Erythroblast (primary cell): ENCODE measurements at regions not wholly inside any gene's neighbourhood (a gene's known extent, or its start where the extent isn't known, plus 50 kb on each side); places are given as distances from the start of the nearest gene placed in this dataset.

Experiments
- DNase-seq, 2 experiments: peaks; one replicate each; lab custom pipeline; 2025; lab: John Stamatoyannopoulos, UW
- GATA1 ChIP-seq: IDR thresholded peaks from 2 replicates; pipeline ENCODE4 v1.6.1; 2011; ENCODE audit warnings: low read depth, mild to moderate bottlenecking, control low read depth, low read length, moderate library complexity
- POLR2A ChIP-seq: IDR thresholded peaks from 2 replicates; pipeline ENCODE4 v1.6.1; 2011; ENCODE audit warnings: mild to moderate bottlenecking, low read length

DNA sequence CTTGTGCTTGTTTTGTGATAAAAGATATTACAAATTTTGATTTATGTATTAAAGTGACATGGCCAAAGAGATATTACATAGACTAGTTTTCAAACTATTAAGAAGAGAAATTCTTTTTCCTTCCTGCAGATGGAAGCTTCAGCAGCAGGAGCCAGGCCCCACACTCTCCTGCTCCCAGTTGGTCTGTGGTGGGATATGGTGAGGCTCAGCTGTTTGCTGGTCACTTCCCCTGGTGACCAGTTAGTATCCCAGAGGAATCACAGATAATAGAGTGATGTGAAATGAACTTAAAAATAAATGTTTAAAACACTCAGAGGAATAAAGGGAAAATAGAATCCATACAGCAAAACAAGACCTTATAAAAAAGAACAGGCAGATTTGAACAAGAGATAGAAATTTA is 154.7 kb downstream of the KTN1 start:
- TF ChIP-seq GATA1: no peak
- no peak for TF ChIP-seq POLR2A
- DNase-seq: no peak

DNA sequence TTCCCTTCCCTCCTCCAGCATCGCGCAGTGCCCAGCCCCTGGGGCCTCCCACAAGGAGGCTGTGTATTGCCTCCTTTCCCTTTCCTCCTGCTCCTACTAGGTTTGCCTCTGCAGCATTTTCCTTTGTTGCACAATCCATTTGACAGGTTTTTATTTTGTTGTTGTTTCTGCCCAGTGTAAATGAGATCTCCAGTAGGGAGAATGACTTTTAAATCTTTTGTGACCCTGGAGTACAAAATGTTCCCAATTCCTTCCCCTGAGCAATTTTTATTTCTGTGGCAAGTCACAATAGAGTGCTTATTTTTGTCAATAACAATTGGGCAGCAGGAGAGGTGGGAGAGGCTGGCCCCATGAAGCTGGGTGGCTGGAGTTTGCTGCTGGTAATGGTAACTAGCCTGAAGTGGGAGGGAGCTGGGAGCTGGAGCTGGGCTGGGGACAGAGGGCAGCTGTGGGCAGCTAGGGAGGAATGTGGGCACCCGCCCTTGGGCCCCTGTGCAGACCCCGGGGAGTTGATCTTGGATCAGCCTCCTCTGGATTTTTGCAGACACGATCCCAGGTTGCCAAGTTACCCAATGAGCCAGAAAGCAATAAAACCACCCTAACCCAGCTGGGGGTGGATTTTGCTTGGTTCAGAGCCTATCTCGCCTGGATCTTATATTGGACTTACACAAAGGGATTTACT is 160.1 kb downstream of the KTN1 start:
- no peak for DNase-seq
- no peak for TF ChIP-seq GATA1
- TF ChIP-seq POLR2A: no peak

DNA sequence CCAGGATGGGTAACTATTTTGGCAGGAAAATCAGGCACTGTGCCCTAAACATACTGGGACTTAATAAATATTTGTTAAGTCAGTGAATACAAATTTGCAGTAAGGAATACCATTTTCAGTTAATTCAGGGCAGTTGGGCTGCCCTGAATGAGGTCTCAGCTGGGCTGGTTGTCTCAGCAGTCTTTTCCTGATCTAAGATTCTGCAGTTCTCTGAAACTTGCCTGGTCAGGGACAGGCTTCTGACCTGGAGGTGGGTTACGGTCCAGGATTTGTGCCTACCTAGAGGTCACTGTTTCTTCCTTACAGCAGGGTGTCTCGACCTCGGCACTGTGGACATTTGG is 160.6 kb downstream of the KTN1 start:
- DNase-seq: no peak
- TF ChIP-seq POLR2A: no peak
- TF ChIP-seq GATA1: no peak

DNA sequence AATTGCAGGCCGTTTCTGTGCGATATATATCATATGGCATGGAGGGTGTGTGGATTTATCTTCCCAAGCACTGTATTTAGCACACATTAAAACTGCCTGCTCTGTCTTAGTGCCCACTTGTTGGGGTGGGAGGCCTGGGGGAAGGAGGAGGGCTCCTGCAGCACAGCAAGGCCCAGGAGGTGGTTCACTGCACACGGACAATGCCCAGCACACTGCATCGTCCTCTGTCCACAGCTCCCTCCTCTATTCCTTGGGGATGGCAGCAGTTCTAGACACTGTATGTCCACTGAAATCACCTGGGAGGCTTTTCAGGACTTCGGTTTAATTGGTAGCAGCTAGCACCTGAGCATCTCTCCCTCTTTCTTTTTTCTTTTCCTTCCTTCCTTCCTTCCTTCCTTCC is 161.2 kb downstream of the KTN1 start:
- DNase-seq: no peak
- no peak for TF ChIP-seq POLR2A
- no peak for TF ChIP-seq GATA1

DNA sequence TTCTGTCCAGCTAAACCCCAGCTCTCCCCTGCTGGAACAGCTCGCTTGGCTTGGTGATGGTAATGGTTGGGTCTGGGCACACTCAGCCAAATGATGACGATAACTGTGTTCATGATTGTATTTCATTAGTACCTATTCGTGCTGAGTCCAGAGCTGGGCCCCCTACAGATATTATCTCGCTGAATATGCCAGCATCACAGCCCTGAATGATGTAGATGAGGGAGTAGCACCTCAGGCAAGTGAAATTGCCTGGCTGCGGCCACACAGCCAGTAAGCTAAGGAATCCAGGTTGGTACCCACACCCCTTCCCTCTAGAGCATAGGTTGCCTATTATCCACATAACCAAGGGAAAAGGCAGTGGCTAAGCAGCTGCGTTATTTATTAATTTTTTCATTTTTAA is 163.5 kb downstream of the KTN1 start:
- TF ChIP-seq POLR2A (no peak), GATA1 (no peak)
- no peak for DNase-seq

DNA sequence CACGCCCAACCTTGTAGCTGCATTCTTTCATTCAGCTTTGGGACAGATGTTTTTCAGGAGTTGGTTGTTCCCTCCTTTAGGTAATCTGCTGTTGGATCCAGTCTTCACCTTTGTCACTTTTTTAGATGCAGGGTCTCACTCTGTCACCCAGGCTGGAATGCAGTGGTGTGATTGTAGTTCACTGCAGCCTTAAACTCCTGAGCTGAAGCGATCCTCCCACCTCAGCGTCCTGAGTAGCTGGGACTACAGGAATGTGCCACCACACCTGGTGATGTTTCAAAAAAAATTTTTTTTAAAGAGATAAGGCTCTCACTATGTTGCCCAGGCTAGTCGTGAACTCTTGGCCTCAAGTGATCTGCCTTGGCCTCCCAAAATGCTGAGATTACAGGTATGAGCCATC is 164.3 kb downstream of the KTN1 start:
- no peak for DNase-seq
- no peak for TF ChIP-seq POLR2A
- TF ChIP-seq GATA1: no peak

DNA sequence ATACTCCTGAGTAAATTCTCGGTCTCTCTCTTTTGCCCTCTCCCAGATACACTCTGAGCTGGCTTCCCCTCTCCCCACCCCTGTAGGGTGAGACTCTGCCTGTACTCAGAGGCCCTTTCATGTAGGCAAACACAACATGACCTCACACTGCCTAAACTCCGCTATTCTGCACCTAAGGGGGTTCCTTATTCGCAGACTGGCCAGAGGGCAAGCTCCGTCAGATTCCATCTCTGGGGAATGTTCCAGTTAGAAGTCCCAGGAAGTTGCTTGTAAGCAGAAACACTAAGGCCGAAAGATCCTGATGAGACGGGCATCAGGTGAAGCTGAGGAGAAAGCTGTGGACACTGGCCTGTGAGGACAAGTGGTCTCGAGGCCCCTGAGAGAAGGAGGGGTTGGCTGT is 165.9 kb downstream of the KTN1 start:
- DNase-seq: no peak
- TF ChIP-seq POLR2A: no peak
- TF ChIP-seq GATA1: no peak

DNA sequence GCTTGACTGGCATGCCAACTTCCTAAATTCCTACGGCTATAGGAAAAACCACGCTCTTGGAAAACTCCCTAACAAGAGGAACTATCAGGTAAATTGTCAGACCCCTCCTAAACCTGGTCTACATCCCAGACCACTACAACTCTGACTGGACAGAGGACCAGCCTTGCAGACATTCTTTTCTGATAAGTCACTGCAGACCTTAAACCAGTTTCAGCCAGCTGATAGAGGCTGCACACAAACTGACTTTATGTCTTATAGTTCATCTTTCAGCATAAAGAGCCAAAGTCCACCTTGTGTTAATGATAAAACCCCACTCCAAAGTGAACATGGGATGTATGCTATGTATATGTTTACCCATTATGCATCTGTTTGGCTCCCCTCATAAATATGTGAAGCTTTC is 166.6 kb downstream of the KTN1 start:
- TF ChIP-seq GATA1: no peak
- TF ChIP-seq POLR2A: no peak
- no peak for DNase-seq

DNA sequence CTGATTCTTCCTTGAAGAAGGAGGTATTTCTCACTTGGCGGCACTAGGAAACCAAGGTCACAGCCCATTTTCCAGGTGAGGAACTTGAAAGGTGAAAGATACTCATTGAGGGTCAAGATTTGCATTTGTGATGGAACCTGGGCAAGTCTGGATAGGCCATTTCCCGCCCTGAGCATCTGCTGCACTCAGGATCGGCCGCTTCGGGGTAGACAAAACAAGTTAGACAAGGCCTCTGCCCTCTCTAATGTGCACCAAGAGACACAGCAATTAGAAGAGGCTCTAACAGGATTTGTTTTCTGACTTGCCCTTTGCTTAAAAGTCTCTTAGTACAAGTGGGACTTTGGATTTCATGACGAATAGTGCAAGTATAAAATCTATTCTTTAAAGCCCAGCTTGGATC is 167.2 kb downstream of the KTN1 start:
- TF ChIP-seq GATA1 (no peak), POLR2A (no peak)
- no peak for DNase-seq

DNA sequence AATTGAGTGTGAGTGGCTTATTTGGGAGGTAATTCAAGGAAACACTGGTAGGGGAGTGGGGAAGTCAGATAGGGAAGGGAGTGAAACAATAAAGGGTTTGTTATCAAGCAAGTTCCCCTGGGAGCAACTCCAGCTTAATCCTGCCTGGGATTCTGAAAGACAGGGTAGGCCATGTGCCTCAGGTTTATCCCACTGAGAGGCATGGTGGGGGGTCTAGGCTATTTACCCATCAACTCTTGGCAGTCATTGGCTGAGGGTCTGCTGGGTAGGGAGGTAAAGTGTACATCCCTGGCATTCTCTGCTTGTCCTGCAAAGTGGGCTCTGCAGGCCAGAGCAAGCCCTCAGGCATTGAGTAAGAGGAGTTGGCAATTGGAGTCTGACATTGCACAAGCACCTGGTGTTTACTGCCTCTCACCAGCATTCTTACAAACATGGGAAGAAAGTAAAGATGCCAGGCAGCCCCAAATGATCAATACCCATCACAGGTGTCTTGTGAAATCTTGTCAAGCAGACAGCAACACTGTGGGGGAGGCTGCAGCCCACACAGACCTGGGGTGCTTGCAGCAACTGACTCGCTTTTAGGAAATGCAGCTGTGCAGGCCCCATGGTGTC is 169.3 kb downstream of the KTN1 start:
- DNase-seq: no peak
- TF ChIP-seq GATA1 (no peak), POLR2A (no peak)

DNA sequence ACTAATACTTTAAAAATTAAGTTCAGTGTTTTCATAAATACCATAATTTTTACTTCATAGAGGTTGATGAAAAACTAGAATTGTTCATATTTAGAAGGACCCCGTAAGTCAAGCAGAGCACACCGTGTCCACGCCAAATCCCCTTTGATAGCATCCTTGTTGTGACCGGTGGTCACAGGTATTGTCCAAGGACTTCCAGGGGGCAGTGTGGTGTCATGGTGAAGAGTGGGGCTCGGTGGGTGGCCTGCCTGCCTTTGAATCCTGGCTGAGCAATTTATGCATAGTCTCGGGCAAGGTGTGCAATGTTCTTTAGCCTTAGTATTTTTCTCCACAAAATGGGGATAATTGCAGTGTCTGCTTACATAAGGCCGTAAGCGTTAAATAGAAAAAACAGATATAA is 169.9 kb downstream of the KTN1 start:
- no peak for TF ChIP-seq GATA1
- TF ChIP-seq POLR2A: no peak
- no peak for DNase-seq

DNA sequence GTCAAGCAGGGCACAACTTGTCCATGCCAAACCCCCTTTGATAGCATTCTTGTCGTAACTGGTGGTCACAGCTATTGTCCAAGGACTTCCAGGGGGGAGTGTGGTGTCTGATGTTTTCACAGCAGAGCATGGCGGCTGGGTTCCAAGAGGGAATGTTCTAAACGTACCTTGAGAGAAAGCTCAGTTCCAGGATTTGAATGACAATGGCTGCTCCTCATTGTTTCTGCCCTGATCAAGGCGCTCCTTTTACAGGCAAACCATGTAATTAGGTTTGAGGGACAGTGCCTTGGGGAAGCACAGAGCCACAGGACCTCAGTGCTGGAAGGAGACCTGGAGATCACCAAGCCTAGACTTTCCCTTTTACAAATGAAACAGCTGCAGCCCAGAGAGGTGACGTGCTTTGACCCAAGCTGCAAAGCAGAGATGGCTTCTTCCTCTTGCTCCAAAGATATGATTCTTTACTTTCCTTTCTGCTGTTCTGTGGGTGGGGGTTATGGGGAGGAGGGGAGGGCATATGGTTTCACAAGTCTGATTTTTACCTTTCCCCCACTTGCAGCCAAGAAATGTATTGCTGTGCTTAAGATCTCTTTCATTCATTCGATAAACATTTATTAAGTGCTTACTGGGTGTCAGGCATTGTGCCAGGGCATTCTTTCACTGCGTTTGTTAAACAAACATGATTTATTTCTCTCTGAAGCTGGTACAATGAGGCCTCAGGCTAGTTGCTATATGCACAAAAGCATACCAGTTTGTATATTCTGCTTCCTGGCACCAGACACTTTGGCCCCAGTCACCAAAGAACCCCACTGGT is 172.8 kb downstream of the KTN1 start:
- no peak for DNase-seq

DNA sequence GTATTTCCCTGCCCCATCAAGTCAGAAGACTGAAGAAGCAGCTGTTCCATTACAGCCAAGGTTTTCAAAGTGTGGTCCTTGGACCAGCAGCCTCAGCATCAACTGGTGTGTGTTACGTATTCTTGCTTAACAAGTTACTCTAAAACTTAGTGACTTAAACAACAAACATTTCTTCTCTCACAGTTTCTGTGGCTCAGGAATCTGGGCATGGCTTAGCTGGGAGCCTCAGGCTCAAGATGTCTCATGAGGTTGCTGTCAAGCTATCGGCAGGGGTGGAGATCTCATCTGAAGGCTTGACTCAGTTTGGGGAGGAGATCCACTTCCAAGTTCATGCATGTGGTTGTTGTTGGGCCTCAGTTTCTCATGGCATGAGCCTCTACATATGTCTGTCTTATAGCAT is 174.5 kb downstream of the KTN1 start:
- DNase-seq: no peak
- no peak for TF ChIP-seq POLR2A
- no peak for TF ChIP-seq GATA1

More for the DNA sequence above, 172.8 kb downstream of the KTN1 start:
- TF ChIP-seq GATA1 (no peak), POLR2A (no peak)

DNA sequence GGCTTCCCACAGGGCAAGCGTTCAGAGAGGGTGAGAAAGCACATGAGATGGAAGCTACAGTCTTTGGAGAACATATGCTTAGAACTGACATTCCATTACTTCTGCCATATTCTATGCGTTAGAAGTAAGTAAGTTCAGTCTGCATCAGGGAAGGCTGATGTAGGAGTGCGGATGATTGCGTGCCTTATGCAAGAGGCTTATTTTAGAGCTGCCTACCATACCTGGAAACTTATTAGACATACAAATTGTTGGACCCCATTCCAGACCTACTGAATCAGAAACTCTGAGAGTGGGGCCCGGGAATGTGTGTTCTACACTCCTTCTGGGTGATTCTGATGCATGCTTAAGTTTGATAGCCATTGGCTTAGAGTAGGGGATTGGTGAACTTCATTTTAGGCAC is 174.9 kb downstream of the KTN1 start:
- DNase-seq: no peak
- TF ChIP-seq GATA1 (no peak), POLR2A (no peak)

DNA sequence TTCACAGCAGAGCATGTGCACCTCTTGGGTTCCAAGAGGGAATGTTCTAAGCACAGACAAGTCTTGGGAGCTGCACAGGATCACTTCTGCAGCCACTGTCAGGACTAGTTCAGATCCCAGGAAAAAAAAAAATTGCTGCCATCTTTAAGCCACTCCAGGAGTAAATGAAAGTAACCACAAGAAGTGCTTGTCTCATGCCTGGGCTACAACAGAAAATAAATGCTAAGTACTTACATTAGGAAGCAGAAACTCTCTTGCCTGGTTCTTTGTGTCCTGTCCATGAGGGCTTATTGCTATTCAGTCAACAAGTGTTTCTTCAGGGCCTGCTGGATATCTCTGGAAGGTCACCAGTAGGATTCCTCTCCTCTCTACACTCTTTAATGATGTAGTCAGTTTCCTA is 176.1 kb downstream of the KTN1 start:
- no peak for DNase-seq
- no peak for TF ChIP-seq POLR2A
